GM10248 (cell line): ENCODE measurements at regions not wholly inside any gene's neighbourhood (a gene's known extent, or its start where the extent isn't known, plus 50 kb on each side); places are given as distances from the start of the nearest gene placed in this dataset.

ENCODE experiments used
- CTCF ChIA-PET: fragments of 300-600 bp; sonication (Branson Sonifier 250); formaldehyde crosslinking; extraction: SDS; loops from one replicate; lab custom pipeline; 2021; ENCODE audit warnings: antibody characterized with exemption; lab: Yijun Ruan, JAX
- POLR2A ChIA-PET: fragments of 350-650 bp; sonication (Branson Sonifier 250); formaldehyde crosslinking; extraction: SDS; loops from one replicate; lab custom pipeline; 2020; ENCODE audit warnings: antibody characterized with exemption; lab: Yijun Ruan, JAX
- DNase-seq: peaks from one replicate; pipeline ENCODE4 v3.0.0; 2012; ENCODE audit errors: extremely low spot score
- TF ChIP-seq, protein P1 (sequence below): IDR thresholded peaks from 2 replicates; pipeline ENCODE4 v1.5.1; 2012; ENCODE audit warnings: mild to moderate bottlenecking, low read depth; ENCODE audit errors: extremely low read depth, missing control alignments, control extremely low read depth

- TF ChIP-seq, protein P1, sequence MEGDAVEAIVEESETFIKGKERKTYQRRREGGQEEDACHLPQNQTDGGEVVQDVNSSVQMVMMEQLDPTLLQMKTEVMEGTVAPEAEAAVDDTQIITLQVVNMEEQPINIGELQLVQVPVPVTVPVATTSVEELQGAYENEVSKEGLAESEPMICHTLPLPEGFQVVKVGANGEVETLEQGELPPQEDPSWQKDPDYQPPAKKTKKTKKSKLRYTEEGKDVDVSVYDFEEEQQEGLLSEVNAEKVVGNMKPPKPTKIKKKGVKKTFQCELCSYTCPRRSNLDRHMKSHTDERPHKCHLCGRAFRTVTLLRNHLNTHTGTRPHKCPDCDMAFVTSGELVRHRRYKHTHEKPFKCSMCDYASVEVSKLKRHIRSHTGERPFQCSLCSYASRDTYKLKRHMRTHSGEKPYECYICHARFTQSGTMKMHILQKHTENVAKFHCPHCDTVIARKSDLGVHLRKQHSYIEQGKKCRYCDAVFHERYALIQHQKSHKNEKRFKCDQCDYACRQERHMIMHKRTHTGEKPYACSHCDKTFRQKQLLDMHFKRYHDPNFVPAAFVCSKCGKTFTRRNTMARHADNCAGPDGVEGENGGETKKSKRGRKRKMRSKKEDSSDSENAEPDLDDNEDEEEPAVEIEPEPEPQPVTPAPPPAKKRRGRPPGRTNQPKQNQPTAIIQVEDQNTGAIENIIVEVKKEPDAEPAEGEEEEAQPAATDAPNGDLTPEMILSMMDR: no peak
- CTCF ChIA-PET: interaction anchor here (0.7 to 1.0 kb wide), 2 partner anchors 12 to 17 kb away, joined by 3 to 5 read pairs; no protein-coding TSS in a partner anchor
- POLR2A ChIA-PET: no interaction called here
Measured at GRCh38 chr5:34541067-34541466, 115.1 kb upstream of the RAI14 start.

DNA sequence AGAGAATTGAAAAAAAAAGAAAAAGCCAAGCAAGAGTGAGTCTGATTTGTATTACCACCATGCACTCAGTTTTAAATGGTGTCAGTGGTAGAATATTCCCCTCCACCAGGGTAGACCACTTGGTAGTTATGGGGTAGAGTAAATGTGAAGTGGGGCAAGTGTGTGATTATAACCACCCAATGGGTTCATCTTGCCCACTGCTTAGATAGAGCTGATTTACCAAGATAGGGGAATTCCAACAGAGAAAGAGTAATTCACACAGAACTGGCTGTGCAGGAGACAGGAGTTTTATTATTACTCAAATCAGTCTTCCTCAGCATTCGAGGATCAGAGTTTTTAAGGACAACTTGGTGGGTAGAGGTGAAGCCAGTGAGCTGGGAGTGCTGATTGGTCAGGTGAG lies 113.3 kb upstream of the RAI14 start:
- CTCF ChIA-PET: interaction anchor here (1.0 to 1.3 kb wide), 3 partner anchors 9 to 356 kb away, joined by 3 to 4 read pairs (median 3); no protein-coding TSS in a partner anchor
- POLR2A ChIA-PET: no interaction called here
- TF ChIP-seq, protein P1: no peak
- DNase-seq: no peak

More at GRCh38 chr5:34541067-34541466, 115.1 kb upstream of the RAI14 start:
- DNase-seq: no peak

GRCh38 chr5:34543687-34544086 lies 112.4 kb upstream of the RAI14 start:
- POLR2A ChIA-PET: no interaction called here
- CTCF ChIA-PET: interaction anchor here (1.3 kb wide), 1 partner anchor 355 kb away, joined by 3 read pairs; no protein-coding TSS in a partner anchor
- TF ChIP-seq, protein P1: no peak

GRCh38 chr5:34544403-34544802 lies 111.7 kb upstream of the RAI14 start:
- POLR2A ChIA-PET: no interaction called here
- CTCF ChIA-PET: interaction anchor here (0.8 to 2.2 kb wide), 2 partner anchors 9 to 59 kb away, joined by 3 to 5 read pairs; no protein-coding TSS in a partner anchor
- TF ChIP-seq, protein P1: no peak
- no peak for DNase-seq

More at GRCh38 chr5:34543687-34544086, 112.4 kb upstream of the RAI14 start:
- DNase-seq: no peak

DNA sequence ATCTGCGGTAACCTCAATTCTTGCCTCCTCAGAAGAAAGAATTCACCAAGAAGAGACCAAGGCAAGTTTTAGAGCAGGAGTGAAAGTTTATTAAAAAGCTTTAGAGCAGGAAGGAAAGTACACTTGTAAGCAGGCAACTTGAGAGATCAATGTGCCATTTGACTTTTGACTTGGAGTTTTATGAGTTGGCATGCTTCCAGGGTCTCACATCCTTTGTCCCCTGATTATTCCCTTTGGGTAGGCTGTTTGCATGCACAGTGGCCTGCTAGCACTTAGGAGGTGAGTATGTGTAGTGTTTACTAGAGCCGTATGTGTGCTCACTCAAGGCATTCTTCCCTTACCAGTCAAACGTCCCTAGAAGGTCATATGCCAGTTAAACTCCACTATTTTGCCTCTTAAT lies 111.0 kb upstream of the RAI14 start:
- ChIA-PET POLR2A (no interaction called here), CTCF (interaction anchor here (2.2 kb wide), 1 partner anchor 59 kb away, joined by 5 read pairs; no protein-coding TSS in a partner anchor)
- no peak for DNase-seq
- TF ChIP-seq, protein P1: no peak

DNA sequence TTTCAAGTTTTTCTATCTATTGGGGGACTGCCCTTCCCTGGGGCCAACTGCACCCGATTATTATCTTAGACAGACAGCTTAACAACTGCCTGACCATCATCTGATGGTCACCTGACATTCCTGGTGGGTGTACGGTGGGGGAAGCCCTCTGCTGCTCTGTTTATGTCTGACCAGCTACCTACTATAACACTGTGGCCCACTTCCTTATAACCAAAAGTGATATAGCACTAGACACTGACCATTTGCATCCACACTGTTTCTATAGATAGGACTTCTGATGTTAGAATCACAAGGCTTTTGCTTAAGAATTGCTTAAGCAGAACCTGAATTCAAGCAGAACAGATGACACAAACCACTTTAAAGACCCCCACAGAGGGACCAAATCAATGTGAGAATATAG lies 110.5 kb upstream of the RAI14 start:
- POLR2A ChIA-PET: no interaction called here

More for the DNA sequence above, 110.5 kb upstream of the RAI14 start:
- TF ChIP-seq, protein P1: no peak
- CTCF ChIA-PET: interaction anchor here (1.5 to 2.2 kb wide), 2 partner anchors 8 to 60 kb away, joined by 5 to 6 read pairs; no protein-coding TSS in a partner anchor
- DNase-seq: no peak
